GM20431 (cell line): ENCODE measurements at regions not wholly inside any gene's neighbourhood (a gene's known extent, or its start where the extent isn't known, plus 50 kb on each side); places are given as distances from the start of the nearest gene placed in this dataset.

Source experiments
- in situ Hi-C: fragments of 300-500 bp; cut with MseI, MboI; formaldehyde crosslinking; loops from one replicate; pipeline ENCODE4 v1.15.0; 2020; ENCODE audit warnings: low sequenced_read_pairs; ENCODE audit not compliant: unreplicated experiment

DNA sequence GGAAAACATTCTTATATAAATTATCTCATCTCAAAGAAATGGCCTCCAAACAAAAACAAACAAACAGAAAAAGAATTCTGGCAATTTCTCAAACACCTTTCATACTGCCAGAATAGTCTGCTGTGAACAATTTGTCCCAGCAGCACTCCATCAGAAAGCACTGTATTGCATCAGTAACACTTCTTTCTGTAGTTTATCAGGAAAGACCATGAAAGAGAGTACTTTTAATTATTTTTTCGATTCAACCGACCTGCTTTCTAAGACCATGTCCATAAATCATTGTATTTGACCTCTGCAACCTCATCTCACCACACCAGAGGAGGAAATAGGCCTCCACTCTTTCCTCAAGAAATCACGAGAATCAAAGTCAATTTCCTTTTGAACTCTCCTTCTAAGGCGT, 1579.9 kb downstream of the MRPL39 start:
- in situ Hi-C loops = no loop called here

DNA sequence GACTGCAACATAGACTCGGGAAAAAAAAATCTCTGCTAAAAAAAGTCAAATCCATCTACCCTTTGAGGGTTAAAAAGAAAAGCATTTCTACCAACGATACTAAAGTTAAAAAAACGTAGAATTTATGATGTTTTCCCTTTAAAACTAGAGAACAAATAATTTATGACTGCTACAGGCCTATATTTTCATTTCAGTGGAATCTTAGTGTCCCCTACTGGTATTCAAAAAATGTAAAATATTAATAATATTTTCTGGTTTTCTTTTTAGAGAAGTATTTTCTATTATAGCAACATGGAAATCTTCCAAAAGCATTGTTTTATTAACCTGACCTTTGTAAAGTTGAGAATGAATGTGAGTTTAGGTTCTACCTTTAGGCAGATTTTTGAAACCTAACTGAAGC, 1582.2 kb downstream of the MRPL39 start:
- in situ Hi-C loops = no loop called here

DNA sequence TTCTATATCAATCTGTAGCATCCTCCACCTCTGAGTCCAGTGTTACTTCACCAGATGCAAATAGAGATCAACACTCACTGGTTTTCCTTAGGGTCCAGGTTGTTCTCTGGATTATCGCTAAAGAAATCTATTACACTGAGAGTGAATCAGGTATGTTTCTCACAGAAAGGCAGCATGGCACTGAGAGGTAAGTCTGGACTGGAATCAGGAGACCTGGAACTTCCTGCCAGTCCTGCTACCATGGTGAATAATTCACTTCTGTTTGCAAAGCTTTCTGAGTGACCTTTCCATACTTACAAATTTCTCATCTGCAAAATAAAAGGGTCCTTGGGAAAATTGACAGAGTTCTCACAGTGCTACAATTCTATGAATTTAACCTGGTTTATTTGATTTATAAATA, 1583.3 kb downstream of the MRPL39 start:
- in situ Hi-C loops = no loop called here

DNA sequence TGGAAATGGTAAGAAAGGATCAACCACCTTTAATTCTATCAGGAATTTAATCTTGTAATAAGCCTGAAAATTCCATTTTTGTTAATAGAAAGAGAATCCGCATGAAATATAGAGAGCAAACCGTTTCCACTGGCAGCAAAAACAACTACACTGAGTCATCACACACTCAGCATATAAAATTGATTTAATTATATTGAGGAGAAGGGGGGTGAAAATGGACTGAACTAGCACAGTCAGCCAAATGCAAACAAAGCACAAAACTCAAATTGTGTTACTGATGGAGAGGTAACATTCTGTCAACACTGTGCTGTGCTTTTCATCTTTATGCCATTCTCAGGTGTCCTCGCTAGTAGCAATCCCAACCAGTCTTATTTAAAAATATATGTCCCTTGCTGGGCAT, 1583.9 kb downstream of the MRPL39 start:
- in situ Hi-C loops = no loop called here

DNA sequence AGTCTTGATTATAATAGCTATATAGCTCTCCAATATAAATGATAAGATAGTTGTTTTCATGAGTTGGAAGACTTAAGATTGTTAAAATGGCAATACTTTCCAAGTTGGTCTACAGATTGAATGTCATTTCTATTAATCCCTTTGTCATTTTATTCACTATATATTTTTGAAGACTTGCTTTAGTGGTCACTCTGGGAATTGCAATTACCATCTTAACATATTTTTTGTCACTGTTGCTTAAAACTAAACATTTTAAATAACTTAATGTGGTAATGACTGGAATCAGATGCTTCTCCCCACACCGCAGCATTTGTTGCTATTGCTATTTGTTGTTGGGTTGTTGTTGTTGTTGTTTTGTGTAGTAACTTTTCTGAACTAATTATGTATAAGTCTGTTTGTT, 1592.9 kb downstream of the MRPL39 start:
- in situ Hi-C loops = no loop called here

DNA sequence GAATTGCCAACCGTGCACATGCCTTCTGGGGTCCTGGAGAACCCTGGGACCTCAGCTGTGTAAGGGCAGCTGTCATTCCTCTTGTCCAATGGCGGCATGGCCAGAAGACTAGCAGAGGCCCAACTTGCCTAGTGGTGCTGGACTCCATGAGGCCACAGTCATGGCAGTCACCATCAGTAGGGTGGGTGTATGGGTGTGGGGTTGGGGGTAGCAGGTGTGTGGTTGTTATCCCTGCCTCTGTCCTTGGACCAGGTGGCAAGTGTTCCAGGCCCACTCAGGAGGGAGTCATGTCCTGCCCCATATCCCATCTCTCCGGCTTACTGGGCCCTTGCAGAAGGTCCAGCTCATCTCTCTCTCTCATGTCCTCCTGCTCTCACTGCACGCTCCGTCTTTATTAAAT, 1596.2 kb downstream of the MRPL39 start:
- in situ Hi-C loops = no loop called here

DNA sequence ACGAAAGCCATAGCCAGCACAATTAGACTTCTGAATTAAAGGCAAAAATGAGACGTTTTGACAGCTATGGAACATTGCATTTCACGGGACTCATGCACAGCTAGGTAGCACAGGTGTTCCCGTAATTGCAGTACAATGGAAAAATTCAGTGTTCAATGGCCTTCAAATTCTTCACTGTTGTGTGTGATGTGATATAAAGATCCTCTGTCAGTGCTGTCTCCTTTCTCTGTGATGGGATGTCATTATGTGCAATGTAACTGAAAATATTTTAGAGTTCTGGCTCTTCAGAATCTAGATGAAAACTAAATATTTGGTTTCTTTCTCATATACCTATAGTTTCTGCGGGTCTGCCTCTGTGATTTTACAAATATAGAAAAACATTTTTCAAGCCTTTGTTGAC, 1599.7 kb downstream of the MRPL39 start:
- in situ Hi-C loops = no loop called here

DNA sequence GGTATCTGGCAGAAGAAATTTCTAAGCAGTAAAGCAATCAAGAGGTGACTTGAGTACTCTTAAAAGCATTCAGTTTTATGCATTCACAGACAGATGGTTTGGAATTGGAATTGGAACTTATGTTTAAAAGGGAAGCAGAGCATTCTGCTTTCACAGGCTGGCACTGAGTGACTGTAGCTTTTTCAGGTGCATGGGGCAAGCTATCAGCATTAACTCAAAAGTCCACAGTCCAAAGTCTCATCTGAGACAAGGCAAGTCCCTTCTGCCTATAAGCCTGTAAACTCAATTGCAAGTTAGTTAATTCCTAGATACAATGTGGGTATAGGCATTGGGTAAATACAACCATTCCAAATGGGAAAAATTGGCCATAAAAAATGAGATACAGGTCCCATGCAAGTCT, 1620.3 kb downstream of the MRPL39 start:
- in situ Hi-C loops = no loop called here

DNA sequence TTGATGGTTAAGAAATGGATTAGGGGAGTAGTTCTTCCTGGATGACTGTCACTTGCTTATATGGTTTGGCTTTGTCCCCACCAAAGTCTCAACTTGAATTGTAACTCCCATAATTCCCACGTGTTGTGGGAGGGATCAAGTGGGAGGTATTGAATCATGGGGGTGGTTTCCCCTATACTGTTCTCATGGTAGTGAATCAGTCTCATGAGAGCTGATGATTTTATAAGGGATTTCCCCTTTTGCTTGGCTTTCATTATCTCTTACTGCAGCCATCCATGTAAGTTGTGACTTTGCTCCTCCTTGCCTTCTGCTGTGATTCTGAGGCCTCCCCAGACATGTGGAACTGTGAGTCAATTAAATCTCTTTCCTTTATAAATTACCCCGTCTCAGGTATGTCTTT, 1621.1 kb downstream of the MRPL39 start:
- in situ Hi-C loops = no loop called here

DNA sequence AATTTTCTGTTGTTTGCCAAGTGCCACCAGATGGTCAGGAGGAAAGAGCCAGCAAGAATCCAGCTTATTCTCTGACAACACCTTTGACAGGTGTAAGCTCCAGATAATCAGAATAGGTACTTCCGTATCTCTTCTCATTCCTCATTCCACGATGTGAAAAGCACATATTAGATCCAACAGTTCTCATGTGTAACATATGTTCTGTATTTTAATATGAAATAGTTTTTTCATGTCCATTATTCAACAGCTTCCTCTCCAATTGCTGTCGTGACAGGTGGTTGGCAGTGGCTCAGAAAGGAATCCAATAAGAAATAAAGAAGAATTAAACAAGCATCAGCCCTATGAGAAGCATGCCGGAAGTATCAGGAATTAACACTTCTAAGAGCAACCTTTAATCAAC, 1624.7 kb downstream of the MRPL39 start:
- in situ Hi-C loops = no loop called here

DNA sequence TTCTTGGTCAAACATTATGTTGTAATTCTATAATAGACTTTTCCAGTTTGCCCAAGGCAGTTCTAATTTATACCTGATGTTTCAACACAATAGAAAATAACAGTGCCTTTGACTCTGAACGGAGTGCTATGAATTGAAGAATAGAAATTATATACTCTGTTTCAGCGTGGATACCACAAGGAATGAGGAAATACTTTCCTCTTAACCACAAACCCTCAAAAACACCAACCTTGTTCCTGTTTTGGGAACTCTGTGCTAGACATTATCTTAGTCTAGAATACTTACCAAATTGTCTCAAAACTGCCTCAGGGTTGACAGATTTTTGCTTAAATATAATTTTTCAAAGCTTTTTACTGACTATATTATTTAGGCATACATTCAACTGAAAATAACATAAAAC, 1629.3 kb downstream of the MRPL39 start:
- in situ Hi-C loops = no loop called here

DNA sequence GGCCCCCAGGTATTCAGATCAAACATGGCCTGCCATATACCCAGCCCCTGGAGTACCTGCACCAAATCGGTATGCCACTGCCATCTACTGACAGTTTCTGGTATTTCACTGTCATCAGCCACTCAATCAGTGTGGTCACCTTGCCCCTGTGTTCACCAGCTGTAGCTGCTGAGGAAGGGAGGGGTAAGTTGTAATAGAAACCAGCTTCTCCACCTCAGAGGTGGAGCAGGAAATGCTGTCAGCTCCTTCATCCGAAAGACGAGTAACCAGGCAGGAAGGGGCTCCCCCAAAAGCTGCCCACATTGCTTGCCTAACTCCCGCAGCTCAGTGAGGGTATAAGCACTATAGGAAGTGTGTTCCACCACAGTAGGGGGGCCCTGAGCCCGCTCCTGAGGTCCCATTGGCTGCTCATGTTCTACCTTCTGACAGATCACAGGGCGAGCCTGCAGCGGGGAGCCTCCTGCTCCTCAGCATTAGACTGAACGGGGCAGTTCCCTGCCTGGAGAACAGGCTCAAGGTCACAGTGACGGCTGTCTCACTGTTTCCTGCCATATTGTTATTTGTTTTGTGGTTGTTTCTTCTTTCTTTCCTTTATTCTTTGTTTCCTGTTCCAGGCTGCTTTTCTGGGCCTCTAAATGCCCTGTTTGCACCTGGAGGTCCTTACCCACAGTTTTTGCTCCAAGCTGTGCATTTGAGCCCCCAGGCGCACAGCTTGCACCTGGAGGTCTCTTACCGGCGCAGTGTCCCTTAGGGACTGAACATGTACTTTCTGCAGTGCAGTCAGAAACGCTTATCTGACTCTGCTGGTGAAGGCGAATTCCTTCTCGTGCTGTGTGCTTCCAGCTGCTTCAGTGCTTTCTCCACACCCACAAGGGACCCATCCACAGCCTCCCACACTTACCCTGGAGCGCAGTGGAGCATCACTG, 1638.3 kb downstream of the MRPL39 start:
- in situ Hi-C loops = no loop called here

DNA sequence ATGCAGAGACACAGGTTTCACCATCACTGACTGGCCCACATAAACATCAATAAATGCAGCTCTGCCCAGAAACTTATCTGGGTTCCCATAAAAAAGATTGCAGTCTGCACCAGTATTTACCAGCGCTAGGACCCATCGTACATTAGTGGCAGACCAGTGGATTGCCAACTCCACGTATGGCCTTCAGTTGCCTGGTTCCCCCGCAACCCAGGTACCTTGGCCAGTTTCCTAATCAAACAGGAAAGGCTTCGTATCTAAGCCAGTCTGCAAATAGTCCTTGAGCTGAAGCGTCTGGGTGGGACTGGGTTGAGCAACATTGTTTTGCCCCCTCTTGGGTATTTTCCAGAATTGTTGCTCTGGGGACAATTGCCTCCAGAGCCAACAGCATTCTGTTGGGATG, 1639.3 kb downstream of the MRPL39 start:
- in situ Hi-C loops = no loop called here

DNA sequence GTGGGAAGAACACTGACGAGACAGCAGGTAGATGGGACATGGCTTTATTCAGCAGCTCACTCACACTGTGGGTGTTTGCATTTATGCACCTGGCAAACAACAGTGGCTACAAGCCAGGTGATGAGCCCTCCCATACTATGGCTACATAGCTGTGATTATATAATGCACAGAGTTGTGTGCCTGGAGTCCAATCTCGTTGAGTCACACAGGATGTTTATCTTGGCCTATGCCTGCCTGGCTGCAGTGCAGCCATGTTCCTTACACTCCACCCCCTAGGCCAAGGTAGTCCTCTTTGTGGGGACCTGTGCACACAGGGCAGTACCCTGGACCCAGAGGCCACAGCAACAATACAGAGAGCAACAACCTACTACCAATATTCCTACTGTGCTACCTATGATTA, 1643.8 kb downstream of the MRPL39 start:
- in situ Hi-C loops = no loop called here

DNA sequence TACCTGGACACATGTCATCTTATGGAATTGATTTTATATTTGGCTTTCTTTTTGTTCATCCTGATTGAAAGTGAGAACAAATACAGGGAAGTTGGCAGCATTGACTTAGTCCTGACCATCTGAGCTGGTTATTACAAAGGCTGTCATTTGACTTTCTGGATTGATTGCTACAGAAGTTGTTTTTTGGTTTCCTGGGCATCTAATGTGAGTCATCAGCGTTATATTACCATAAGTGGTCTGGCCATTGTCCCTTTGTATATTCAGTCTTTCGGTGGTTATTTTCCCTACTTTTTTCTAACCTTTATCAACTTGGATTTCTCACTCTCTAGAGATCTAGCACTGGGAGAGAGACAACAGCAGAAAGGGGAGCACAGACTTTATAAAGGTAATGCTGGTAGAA, 1646.5 kb downstream of the MRPL39 start:
- in situ Hi-C loops = no loop called here

DNA sequence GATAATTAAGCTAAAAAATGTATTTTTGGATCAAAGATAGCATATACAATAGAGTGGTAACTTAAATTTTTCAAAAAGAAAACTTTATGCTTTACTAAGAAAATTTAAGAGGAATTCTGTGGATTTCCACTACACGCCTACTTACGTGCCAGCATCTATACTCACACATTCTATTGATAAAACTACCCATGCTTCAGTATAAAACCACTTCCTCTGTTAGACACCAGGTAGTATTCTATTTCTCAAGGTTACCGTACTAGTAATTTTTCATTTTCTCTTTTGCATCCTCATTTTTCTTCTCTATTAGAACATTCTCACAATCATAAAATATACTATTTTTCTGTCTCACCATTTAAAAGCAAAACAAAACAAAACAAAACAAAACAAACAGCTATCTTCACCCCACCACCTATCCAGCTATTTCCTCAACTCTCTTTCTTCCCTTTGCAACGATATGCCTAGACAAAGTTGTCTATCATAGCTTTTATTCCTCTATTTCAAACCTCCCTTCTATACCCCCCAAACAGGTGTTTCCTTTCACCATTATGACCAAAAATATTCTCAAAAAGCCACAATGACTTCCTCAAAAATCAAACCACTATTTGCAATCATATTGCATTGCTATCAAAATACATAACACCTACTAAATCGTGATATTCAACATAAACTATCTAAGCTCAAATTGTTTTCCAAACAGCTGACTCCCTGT, 1652.0 kb downstream of the MRPL39 start:
- in situ Hi-C loops = no loop called here

DNA sequence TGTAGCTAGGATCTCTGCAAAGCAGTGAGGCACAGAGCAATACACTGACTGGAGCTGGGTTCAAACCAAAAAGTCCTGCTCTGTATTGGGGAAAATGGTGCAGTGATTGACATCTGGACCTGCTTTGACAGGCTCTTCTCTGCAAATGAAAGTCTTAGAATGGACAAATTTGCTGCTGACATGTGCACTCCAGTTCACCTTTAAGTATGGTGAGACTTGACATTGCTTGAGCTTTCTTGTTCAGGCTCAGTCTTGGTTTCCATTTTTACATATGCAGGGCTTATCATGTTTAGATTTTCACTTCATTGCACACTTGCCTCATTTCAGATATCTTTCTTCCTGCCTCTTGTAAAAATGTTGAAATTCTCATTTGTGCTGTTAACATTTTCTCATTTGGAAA, 1655.0 kb downstream of the MRPL39 start:
- in situ Hi-C loops = no loop called here

DNA sequence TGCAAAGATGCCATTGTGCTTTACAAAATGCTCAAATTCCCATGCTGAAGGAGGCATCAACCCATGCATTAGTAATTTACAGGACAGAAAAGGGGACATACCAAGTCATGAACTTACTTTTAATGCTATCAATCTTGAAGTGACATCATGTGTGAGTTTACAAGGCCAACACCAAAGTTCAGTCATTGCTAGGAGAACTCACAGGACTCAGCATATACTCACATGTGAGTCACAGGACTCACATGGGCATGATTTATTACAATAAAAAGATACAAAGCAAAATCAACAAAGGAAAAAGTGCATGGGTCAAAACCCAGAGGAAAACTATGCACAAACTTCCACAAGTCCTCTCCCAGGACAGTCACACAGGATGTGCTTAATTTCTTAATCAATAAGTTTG, 1656.0 kb downstream of the MRPL39 start:
- in situ Hi-C loops = no loop called here

DNA sequence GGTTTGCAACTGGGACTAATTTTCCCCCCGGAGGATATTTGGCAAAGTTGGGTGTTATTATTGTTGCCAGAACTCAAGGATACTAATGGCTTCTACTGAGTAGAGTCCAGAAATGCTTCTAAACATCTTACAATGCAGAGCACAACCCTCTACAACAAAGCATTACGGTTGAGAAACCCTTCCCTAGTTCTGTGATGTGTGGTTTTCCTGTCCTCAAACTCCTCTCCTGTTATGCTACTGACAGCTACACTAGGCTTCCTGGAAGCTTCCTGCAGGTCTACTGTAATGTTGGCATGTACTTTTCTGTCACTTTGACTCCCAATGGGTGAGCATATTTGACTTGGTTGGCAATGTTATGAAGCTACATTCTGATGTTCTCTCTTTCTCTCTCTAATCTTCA, 1656.9 kb downstream of the MRPL39 start:
- in situ Hi-C loops = no loop called here

DNA sequence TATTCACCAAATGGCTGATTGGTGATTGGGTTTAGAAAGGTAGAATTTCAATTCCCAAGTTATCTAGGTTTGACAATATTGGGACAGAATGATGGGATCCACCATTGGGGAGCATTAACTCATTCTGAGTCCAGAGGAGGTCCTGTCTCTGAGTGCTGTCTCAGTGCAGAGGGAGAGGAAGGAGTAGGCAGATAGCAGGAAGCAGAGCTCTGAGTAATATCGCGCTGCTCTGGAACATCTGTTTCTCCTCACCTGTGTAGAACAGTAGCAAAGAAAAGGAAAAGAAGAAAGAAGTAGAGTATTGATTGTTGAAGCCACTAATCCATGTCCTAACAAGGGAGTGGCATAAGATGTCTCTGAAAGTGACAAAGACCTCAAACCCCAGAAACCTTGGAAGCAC, 1657.8 kb downstream of the MRPL39 start:
- in situ Hi-C loops = no loop called here

DNA sequence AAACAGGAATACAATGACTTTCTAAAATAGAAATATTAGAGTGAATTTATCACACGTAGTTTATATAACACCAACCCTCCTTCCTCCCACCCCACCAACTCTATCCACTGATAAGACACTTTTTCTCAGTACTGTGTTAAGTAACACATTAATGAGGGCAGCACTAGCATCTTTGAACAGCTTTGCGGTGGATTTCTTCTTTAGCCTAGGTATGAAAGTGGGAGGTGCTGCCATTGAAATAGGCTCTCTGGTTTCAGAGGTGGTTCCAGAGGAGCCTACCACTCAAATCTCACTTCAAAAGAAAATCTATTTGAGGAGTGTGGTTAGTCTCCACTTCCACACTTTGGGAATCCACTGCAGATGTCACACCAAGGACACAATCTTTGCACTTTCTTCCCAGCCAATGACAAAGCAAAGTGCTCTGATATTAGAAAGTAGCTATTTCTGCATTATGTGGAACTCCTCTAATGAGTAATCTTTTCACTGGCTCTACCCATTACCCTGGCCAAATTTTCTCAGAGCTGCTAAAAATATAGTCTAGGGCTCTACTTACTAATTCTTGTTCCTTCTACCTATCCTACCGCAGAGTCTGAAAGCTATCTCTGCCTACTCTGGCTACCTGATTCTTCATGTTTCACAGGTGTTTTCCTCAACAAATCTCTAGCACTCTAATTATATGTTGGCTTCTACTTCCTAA, 1667.8 kb downstream of the MRPL39 start:
- in situ Hi-C loops = no loop called here
